Mesothelial cell of epicardium (in vitro differentiated cells): ENCODE measurements at regions not wholly inside any gene's neighbourhood (a gene's known extent, or its start where the extent isn't known, plus 50 kb on each side); places are given as distances from the start of the nearest gene placed in this dataset.

Source experiments
- DNase-seq, 2 experiments: peaks; one replicate each; pipeline ENCODE4 v3.0.0; 2021; ENCODE audit warnings: low spot score in 2 of 2; ENCODE audit not compliant: unreplicated experiment in 2 of 2
- H3K27ac Mint-ChIP-seq: 2 replicates; pipeline ENCODE4 v1.8.0; 2021; ENCODE audit warnings: mixed read lengths
- H3K27me3 Mint-ChIP-seq: 2 replicates; pipeline ENCODE4 v1.8.0; 2021; ENCODE audit warnings: low read depth, mixed read lengths
- H3K36me3 Mint-ChIP-seq: 2 replicates; pipeline ENCODE4 v1.8.0; 2021; ENCODE audit warnings: mixed read lengths
- H3K4me1 Mint-ChIP-seq: 2 replicates; pipeline ENCODE4 v1.8.0; 2021; ENCODE audit warnings: mixed read lengths
- H3K4me3 Mint-ChIP-seq: 2 replicates; pipeline ENCODE4 v1.8.0; 2021; ENCODE audit warnings: mild to moderate bottlenecking, moderate library complexity, mixed read lengths
- H3K9me3 Mint-ChIP-seq: 2 replicates; pipeline ENCODE4 v1.8.0; 2021; ENCODE audit warnings: mixed read lengths
- TF ChIP-seq, protein P1 (sequence below): fragments of 200-600 bp; sonication (generic); IDR thresholded peaks from one replicate; pipeline ENCODE4 v1.5.0; 2021; ENCODE audit warnings: antibody characterized with exemption; ENCODE audit not compliant: unreplicated experiment

DNA sequence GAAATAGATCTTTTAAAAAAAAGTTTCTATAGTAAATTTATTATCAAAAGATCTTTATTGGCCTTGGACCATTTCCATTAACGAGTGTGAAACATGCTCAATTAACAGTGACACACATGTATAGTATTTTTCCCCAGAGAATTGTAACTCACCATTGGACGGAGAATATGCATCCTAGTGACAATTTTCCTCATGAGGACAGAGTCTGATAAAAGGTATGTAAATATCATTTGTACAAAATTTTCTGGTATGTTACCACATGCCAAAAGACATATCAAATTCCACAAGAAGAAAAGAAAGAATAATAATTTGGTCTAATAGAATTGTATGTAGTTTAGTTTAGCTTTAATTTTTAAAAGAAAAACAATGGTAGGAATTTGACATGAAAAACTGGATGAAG lies 1096.0 kb upstream of the FLRT2 start:
- Mint-ChIP-seq H3K27ac (no peak overlapping the region), H3K4me1 (peaks cover 51% of the 10 kb centered on the region)

DNA sequence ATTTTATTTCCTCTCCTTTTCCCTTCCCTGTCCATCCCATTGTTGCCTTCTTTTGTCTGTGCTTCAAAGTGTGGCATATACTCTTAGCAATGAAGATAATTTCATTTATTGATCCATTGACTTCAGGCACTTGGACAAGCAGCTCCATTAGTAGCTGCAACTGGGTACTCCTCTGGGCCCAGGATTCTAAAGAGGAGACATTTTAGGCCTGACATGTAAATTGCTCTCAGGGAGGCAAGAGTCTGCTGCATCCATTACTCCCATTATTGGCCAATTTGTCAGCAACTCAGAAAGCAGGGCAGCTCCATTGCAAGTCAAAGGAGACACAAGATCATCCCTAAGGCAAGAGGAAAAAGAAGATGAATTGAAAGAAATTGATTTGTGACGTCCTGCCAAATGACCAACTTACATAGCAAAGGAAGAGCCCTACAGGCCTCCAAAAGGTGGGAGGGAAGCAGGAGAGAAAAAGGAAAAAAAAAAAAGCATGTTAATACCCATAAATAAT lies 1094.1 kb upstream of the FLRT2 start:
- peaks cover 52% of the 10 kb centered on the region for H3K4me1 Mint-ChIP-seq
- H3K27me3 Mint-ChIP-seq = no peaks in the 10 kb centered on the region
- H3K27ac Mint-ChIP-seq = peak overlapping the region; percentile 7
- no peaks in the 10 kb centered on the region for H3K36me3 Mint-ChIP-seq
- no peak overlapping the region for H3K4me3 Mint-ChIP-seq
- TF ChIP-seq, protein P1, sequence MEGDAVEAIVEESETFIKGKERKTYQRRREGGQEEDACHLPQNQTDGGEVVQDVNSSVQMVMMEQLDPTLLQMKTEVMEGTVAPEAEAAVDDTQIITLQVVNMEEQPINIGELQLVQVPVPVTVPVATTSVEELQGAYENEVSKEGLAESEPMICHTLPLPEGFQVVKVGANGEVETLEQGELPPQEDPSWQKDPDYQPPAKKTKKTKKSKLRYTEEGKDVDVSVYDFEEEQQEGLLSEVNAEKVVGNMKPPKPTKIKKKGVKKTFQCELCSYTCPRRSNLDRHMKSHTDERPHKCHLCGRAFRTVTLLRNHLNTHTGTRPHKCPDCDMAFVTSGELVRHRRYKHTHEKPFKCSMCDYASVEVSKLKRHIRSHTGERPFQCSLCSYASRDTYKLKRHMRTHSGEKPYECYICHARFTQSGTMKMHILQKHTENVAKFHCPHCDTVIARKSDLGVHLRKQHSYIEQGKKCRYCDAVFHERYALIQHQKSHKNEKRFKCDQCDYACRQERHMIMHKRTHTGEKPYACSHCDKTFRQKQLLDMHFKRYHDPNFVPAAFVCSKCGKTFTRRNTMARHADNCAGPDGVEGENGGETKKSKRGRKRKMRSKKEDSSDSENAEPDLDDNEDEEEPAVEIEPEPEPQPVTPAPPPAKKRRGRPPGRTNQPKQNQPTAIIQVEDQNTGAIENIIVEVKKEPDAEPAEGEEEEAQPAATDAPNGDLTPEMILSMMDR = no peak
- H3K9me3 Mint-ChIP-seq = peaks cover 6% of the 10 kb centered on the region
- DNase-seq = no peak

More for the DNA sequence above, 1096.0 kb upstream of the FLRT2 start:
- H3K4me3 Mint-ChIP-seq = no peak overlapping the region
- H3K36me3 Mint-ChIP-seq = peaks cover 1% of the 10 kb centered on the region
- H3K9me3 Mint-ChIP-seq = peaks cover 13% of the 10 kb centered on the region
- no peak for DNase-seq
- TF ChIP-seq, protein P1 = no peak
- no peaks in the 10 kb centered on the region for H3K27me3 Mint-ChIP-seq

DNA sequence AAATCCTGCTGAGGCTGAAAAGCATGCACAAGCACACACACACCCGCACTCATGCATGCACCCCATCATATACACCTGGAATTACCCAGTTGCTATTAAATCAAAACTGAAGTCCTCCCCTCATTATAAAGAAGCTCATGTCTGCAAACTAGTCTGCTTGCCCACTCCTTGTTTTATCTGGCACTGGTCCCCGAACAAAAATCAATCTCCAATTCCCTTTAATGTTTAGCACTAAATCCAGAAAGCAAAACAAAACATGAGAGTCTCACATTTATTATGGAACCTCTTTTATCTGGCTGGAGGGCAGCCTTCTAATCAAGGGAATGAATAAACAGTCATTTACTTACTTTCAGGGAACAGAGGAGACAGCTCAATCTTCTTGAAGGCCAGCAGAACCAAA lies 1093.4 kb upstream of the FLRT2 start:
- H3K36me3 Mint-ChIP-seq = no peaks in the 10 kb centered on the region
- peak overlapping the region; percentile 31 for H3K27ac Mint-ChIP-seq
- H3K4me1 Mint-ChIP-seq = peaks cover 59% of the 10 kb centered on the region

GRCh38 chr14:84442521-84442920 lies 1087.4 kb upstream of the FLRT2 start:
- no peaks in the 10 kb centered on the region for H3K36me3 Mint-ChIP-seq
- peaks cover 18% of the 10 kb centered on the region for H3K9me3 Mint-ChIP-seq
- H3K27ac Mint-ChIP-seq = no peak overlapping the region
- TF ChIP-seq, protein P1 = no peak
- H3K4me3 Mint-ChIP-seq = no peak overlapping the region
- no peak for DNase-seq
- H3K27me3 Mint-ChIP-seq = no peaks in the 10 kb centered on the region
- peaks cover 27% of the 10 kb centered on the region for H3K4me1 Mint-ChIP-seq

More for the DNA sequence above, 1093.4 kb upstream of the FLRT2 start:
- Mint-ChIP-seq H3K4me3 (no peak overlapping the region), H3K27me3 (no peaks in the 10 kb centered on the region), H3K9me3 (peaks cover 4% of the 10 kb centered on the region)
- no peak for DNase-seq
- TF ChIP-seq, protein P1 = no peak

DNA sequence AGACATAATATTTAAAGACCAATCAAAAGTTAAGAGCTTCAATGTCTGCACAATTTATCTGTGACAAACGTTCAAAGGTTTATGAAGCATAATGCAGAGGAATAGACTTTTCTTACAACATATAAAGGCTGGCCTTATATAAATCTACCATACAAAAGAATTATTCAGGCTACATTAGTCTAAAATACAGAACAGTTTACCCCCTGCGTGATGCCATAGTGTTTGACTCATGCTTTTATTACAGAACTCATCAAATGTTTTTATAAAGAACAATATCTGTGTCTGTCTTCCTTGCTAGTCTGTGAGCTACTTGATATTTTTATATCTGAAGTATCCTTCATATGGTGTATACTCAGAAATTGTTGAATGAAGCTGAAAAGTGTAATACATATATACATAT lies 1084.5 kb upstream of the FLRT2 start:
- Mint-ChIP-seq H3K9me3 (peaks cover 14% of the 10 kb centered on the region), H3K27ac (no peak overlapping the region), H3K36me3 (no peaks in the 10 kb centered on the region), H3K27me3 (no peaks in the 10 kb centered on the region), H3K4me3 (no peak overlapping the region), H3K4me1 (peaks cover 36% of the 10 kb centered on the region)
- TF ChIP-seq, protein P1 = no peak
- no peak for DNase-seq

DNA sequence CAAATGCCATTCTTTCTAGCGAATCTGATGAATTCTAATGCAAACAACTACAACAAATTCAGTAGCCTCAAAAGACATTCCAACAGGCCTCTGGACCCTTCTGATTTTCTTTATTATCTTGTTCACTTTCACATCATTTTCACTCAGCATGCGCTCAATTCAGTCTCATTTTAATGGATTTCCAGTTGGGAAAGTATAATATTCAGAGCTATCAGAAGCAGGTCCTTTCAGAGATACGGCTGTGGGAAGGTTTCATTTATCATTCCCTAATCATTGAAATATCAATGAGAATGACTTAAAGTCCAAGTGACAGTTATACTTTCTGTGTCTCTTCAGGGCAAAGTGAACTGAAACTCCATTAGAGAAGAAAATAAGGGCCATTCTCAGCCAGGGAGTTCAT lies 1083.7 kb upstream of the FLRT2 start:
- H3K27me3 Mint-ChIP-seq = no peaks in the 10 kb centered on the region
- no peaks in the 10 kb centered on the region for H3K36me3 Mint-ChIP-seq
- H3K4me3 Mint-ChIP-seq = no peak overlapping the region
- peaks cover 31% of the 10 kb centered on the region for H3K4me1 Mint-ChIP-seq
- TF ChIP-seq, protein P1 = no peak
- no peak overlapping the region for H3K27ac Mint-ChIP-seq
- H3K9me3 Mint-ChIP-seq = peaks cover 14% of the 10 kb centered on the region
- no peak for DNase-seq
